Esophagus squamous epithelium (tissue), 5 donors: ENCODE measurements at regions not wholly inside any gene's neighbourhood (a gene's known extent, or its start where the extent isn't known, plus 50 kb on each side); places are given as distances from the start of the nearest gene placed in this dataset.

Experiments
- DNase-seq: peaks from one replicate; lab custom pipeline; 2025; lab: John Stamatoyannopoulos, UW
- H3K27ac ChIP-seq, 4 donors: fragments of 200-600 bp; sonication (generic); one replicate each; pipeline ENCODE4 v1.5.1; 2016 to 2019; ENCODE audit warnings: mild to moderate bottlenecking in 1 of 4
- H3K27me3 ChIP-seq, 4 donors: fragments of 200-600 bp; sonication (generic); 1 replicate in 3 of 4; 2 replicates in 1 of 4; pipeline versions ENCODE4 v1.5.1 to v1.6.0; 2017 to 2021; ENCODE audit warnings: antibody characterized with exemption in 1 of 4
- H3K36me3 ChIP-seq, 3 donors: fragments of 200-600 bp; sonication (generic); one replicate each; pipeline ENCODE4 v1.5.1; 2016 to 2019
- H3K4me1 ChIP-seq, 3 donors: fragments of 200-600 bp; sonication (generic); one replicate each; pipeline ENCODE4 v1.5.1; 2017 to 2019
- H3K4me3 ChIP-seq, 4 donors: fragments of 200-600 bp; sonication (generic); 1 replicate in 3 of 4; 2 replicates in 1 of 4; pipeline ENCODE4 v1.5.1; 2016 to 2019; ENCODE audit warnings: mild to moderate bottlenecking in 2 of 4, moderate library complexity in 1 of 4
- H3K9me3 ChIP-seq, 3 donors: fragments of 200-600 bp; sonication (generic); one replicate each; pipeline ENCODE4 v1.5.1; 2016 to 2019
- CTCF ChIP-seq, 6 experiments: fragments of 450-650 bp in 4 of 6; fragments of 200-600 bp in 2 of 6; sonication (generic) in 2 of 6; IDR thresholded peaks; one replicate each; pipeline ENCODE4 v1.5.1; 2016 to 2019; ENCODE audit warnings: antibody characterized with exemption in 6 of 6, mild to moderate bottlenecking in 4 of 6, moderate library complexity in 4 of 6
- POLR2A ChIP-seq, 4 donors: fragments of 450-650 bp; IDR thresholded peaks; one replicate each; pipeline ENCODE4 v1.6.1; 2017; ENCODE audit warnings: antibody characterized with exemption in 4 of 4, mild to moderate bottlenecking in 4 of 4, moderate library complexity in 3 of 4
- WGBS, 2 donors: methylation state at CpG; one replicate each; pipeline ENCODE4 v1.1.5; 2018; 5-methylcytosine and 5-hydroxymethylcytosine counted together
- intact Hi-C: fragments of 100-400 bp; cut with DNase I; formaldehyde crosslinking; loops from one replicate; pipeline ENCODE4 v1.15.0; 2022
- donor health status: DM: yes; HTN: yes; CAD: no.

- no peak for DNase-seq
- H3K4me3 ChIP-seq = no peak overlapping the region
- intact Hi-C loops = no loop called here
- TF ChIP-seq POLR2A (IDR thresholded peaks at IDR 0.05) (no peak), CTCF (IDR thresholded peaks at IDR 0.05) (no peak)
- H3K36me3 ChIP-seq = no peaks in the 10 kb centered on the region
- H3K27ac ChIP-seq = no peak overlapping the region
- 56 to 69% methylated on average over 2 of the region's 3 CpGs for WGBS, 2 donors
- no peaks in the 10 kb centered on the region for H3K4me1 ChIP-seq
- H3K27me3 ChIP-seq = peaks cover 0 to 35% (median 0%) of the 10 kb centered on the region in 4 donors
- no peaks in the 10 kb centered on the region for H3K9me3 ChIP-seq
Measured at GRCh38 chr9:135332516-135332915, 147.1 kb upstream of the PPP1R26 start.

GRCh38 chr9:135332979-135333748 lies 146.4 kb upstream of the PPP1R26 start:
- no peak for DNase-seq
- Histone ChIP-seq H3K27me3 (peaks cover 0 to 28% (median 0%) of the 10 kb centered on the region in 4 donors), H3K4me1 (no peaks in the 10 kb centered on the region), H3K9me3 (no peaks in the 10 kb centered on the region), H3K27ac (no peak overlapping the region), H3K36me3 (no peaks in the 10 kb centered on the region), H3K4me3 (no peak overlapping the region)
- TF ChIP-seq POLR2A (IDR thresholded peaks at IDR 0.05) = no peak
- intact Hi-C loops = no loop called here
- 93 to 100% methylated on average over 2 of the region's 7 CpGs for WGBS, 2 donors

GRCh38 chr9:135334953-135335460 lies 144.6 kb upstream of the PPP1R26 start:
- no peak for TF ChIP-seq POLR2A (IDR thresholded peaks at IDR 0.05)
- TF ChIP-seq CTCF (IDR thresholded peaks at IDR 0.05) = no peak
- Histone ChIP-seq H3K9me3 (no peaks in the 10 kb centered on the region), H3K27ac (no peak overlapping the region), H3K4me1 (no peaks in the 10 kb centered on the region), H3K4me3 (no peak overlapping the region), H3K27me3 (peaks cover 0 to 29% (median 0%) of the 10 kb centered on the region in 4 donors), H3K36me3 (no peaks in the 10 kb centered on the region)
- intact Hi-C loops = no loop called here
- 82 to 100% methylated on average over 1 to 4 of the region's 9 CpGs for WGBS, 2 donors
- no peak for DNase-seq

GRCh38 chr9:135335691-135336181 lies 143.8 kb upstream of the PPP1R26 start:
- TF ChIP-seq POLR2A (IDR thresholded peaks at IDR 0.05) = no peak
- TF ChIP-seq CTCF (IDR thresholded peaks at IDR 0.05) = no peak
- Histone ChIP-seq H3K36me3 (no peaks in the 10 kb centered on the region), H3K4me1 (peaks cover 0 to 4% (median under 1%) of the 10 kb centered on the region in 3 donors), H3K27ac (no peak overlapping the region), H3K9me3 (no peaks in the 10 kb centered on the region), H3K27me3 (peaks cover 0 to 36% (median 0%) of the 10 kb centered on the region in 4 donors), H3K4me3 (no peak overlapping the region)
- intact Hi-C loops = no loop called here
- WGBS, 2 donors = 86 to 89% methylated on average over 7 to 8 of the region's 14 CpGs
- DNase-seq = no peak

GRCh38 chr9:135336722-135337527 lies 142.7 kb upstream of the PPP1R26 start:
- Histone ChIP-seq H3K4me1 (peaks cover 0 to 9% (median 5%) of the 10 kb centered on the region in 3 donors), H3K4me3 (no peak overlapping the region), H3K27ac (no peak overlapping the region), H3K27me3 (peaks cover 0 to 48% (median 0%) of the 10 kb centered on the region in 4 donors), H3K36me3 (no peaks in the 10 kb centered on the region), H3K9me3 (no peaks in the 10 kb centered on the region)
- TF ChIP-seq POLR2A (IDR thresholded peaks at IDR 0.05) = no peak
- TF ChIP-seq CTCF (IDR thresholded peaks at IDR 0.05) = no peak
- intact Hi-C loops = no loop called here
- DNase-seq = no peak
- 79 to 84% methylated on average over 19 to 20 of the region's 23 CpGs for WGBS, 2 donors
